ENCODE measurements at regions not wholly inside any gene's neighbourhood (a gene's known extent, or its start where the extent isn't known, plus 50 kb on each side); places are given as distances from the start of the nearest gene placed in this dataset.

GRCh38 chr3:126266291-126266840 lies 86.0 kb upstream of the ALDH1L1 start:
- peak in 1 of 4 donors; percentile 84 for DNase-seq
- no peak overlapping the region for H3K4me3 ChIP-seq
- no peak for TF ChIP-seq CTCF (IDR thresholded peaks at IDR 0.05)
- H3K27ac ChIP-seq = peak overlapping the region; percentile 77 to 84
- intact Hi-C loops (cut with DNase I) = no loop called here
- H3K4me1 ChIP-seq = peaks cover 27 to 33% of the 10 kb centered on the region in 2 donors
- peaks cover 0 to 36% of the 10 kb centered on the region in 2 donors for H3K27me3 ChIP-seq
- H3K36me3 ChIP-seq = no peaks in the 10 kb centered on the region
- no peaks in the 10 kb centered on the region for H3K9me3 ChIP-seq
- ATAC-seq = peak; percentile 12

- Histone ChIP-seq H3K9me3 (no peaks in the 10 kb centered on the region), H3K4me3 (no peak overlapping the region), H3K36me3 (no peaks in the 10 kb centered on the region), H3K27ac (no peak overlapping the region), H3K4me1 (peaks cover 16 to 29% of the 10 kb centered on the region in 2 donors), H3K27me3 (peaks cover 0 to 34% of the 10 kb centered on the region in 2 donors)
- TF ChIP-seq CTCF (IDR thresholded peaks at IDR 0.05) = no peak
- intact Hi-C loops (cut with DNase I) = no loop called here
- no peak for DNase-seq
- ATAC-seq = no peak
Observed at GRCh38 chr3:126264952-126265351, 84.6 kb upstream of the ALDH1L1 start.

- intact Hi-C loops (cut with DNase I) = no loop called here
- H3K4me3 ChIP-seq = no peak overlapping the region
- no peak for ATAC-seq
- H3K27ac ChIP-seq = no peak overlapping the region
- H3K27me3 ChIP-seq = peaks cover 0 to 34% of the 10 kb centered on the region in 2 donors
- TF ChIP-seq CTCF (IDR thresholded peaks at IDR 0.05) = no peak
- peaks cover 10 to 31% of the 10 kb centered on the region in 2 donors for H3K4me1 ChIP-seq
- no peak for DNase-seq
- H3K36me3 ChIP-seq = no peaks in the 10 kb centered on the region
- no peaks in the 10 kb centered on the region for H3K9me3 ChIP-seq
Observed at GRCh38 chr3:126264381-126264780, 84.0 kb upstream of the ALDH1L1 start.

GRCh38 chr3:126263971-126264370 lies 83.6 kb upstream of the ALDH1L1 start:
- peaks cover 9 to 27% of the 10 kb centered on the region in 2 donors for H3K4me1 ChIP-seq
- H3K27me3 ChIP-seq = peaks cover 0 to 34% of the 10 kb centered on the region in 2 donors
- intact Hi-C loops (cut with DNase I) = no loop called here
- no peak for DNase-seq
- no peaks in the 10 kb centered on the region for H3K9me3 ChIP-seq
- H3K36me3 ChIP-seq = no peaks in the 10 kb centered on the region
- no peak overlapping the region for H3K4me3 ChIP-seq
- no peak for TF ChIP-seq CTCF (IDR thresholded peaks at IDR 0.05)
- ATAC-seq = no peak
- no peak overlapping the region for H3K27ac ChIP-seq

- Histone ChIP-seq H3K9me3 (no peaks in the 10 kb centered on the region), H3K36me3 (no peaks in the 10 kb centered on the region), H3K4me3 (no peak overlapping the region), H3K27ac (no peak overlapping the region), H3K4me1 (peaks cover 9 to 26% of the 10 kb centered on the region in 2 donors), H3K27me3 (peaks cover 0 to 33% of the 10 kb centered on the region in 2 donors)
- TF ChIP-seq CTCF (IDR thresholded peaks at IDR 0.05) = no peak
- intact Hi-C loops (cut with DNase I) = no loop called here
- ATAC-seq (no peak), DNase-seq (no peak)
Observed at GRCh38 chr3:126263539-126263938, 83.2 kb upstream of the ALDH1L1 start.

All from left lung (tissue), 4 donors.